PFSK-1 (cell line): ENCODE measurements at regions not wholly inside any gene's neighbourhood (a gene's known extent, or its start where the extent isn't known, plus 50 kb on each side); places are given as distances from the start of the nearest gene placed in this dataset.

Experiments
- FOXP2 ChIP-seq: optimal IDR thresholded peaks from 2 replicates; pipeline ENCODE3; 2011; ENCODE audit warnings: borderline replicate concordance, control low read depth, inconsistent platforms; ENCODE audit not compliant: insufficient read depth; ENCODE audit errors: extremely low read length, extremely low read depth
- POLR2AphosphoS5 ChIP-seq: IDR thresholded peaks from 2 replicates; pipeline ENCODE4 v1.6.1; 2012; ENCODE audit warnings: low read depth, mild to moderate bottlenecking, control low read depth, low read length, moderate library complexity
- SIN3A ChIP-seq: IDR thresholded peaks from 2 replicates; pipeline ENCODE4 v1.6.1; 2012; ENCODE audit warnings: mild to moderate bottlenecking, low read length, moderate library complexity, borderline replicate concordance; ENCODE audit not compliant: insufficient read depth
- TAF1 ChIP-seq: IDR thresholded peaks from 2 replicates; pipeline ENCODE4 v1.6.1; 2012; ENCODE audit warnings: low read length, control low read depth, borderline replicate concordance; ENCODE audit not compliant: insufficient read depth
- TF ChIP-seq, protein P1 (sequence below), 2 experiments: IDR thresholded peaks; 2 replicates each; pipeline versions ENCODE4 v1.6.1 to v1.8.0; 2011 to 2012; ENCODE audit warnings: low read depth in 2 of 2, low read length in 2 of 2, control low read depth in 1 of 2, inconsistent platforms in 1 of 2, mild to moderate bottlenecking in 1 of 2, moderate library complexity in 1 of 2; ENCODE audit not compliant: insufficient read depth in 1 of 2

DNA sequence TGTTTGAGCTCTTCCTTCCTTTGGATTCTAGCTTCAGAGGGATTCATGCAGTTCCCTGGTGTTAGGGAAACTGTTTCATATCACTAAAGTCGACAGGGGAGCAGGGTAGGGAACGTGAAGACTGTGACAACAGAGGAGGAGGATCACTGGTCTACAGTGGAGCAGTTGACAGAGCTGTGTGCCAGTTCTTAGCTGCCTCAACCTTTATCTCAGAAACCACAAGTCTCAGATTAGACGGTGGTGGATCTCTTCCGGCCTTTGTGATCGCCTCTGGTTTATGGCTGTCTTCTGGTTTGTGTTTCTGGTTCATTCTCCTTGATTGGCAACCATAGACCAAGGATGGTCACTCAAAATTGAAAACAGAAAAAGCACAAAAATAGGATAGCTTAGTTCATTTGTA is 538.9 kb upstream of the API5 start:
- TF ChIP-seq POLR2AphosphoS5 (no peak), SIN3A (no peak), TAF1 (no peak), FOXP2 (no peak)
- TF ChIP-seq, protein P1, sequence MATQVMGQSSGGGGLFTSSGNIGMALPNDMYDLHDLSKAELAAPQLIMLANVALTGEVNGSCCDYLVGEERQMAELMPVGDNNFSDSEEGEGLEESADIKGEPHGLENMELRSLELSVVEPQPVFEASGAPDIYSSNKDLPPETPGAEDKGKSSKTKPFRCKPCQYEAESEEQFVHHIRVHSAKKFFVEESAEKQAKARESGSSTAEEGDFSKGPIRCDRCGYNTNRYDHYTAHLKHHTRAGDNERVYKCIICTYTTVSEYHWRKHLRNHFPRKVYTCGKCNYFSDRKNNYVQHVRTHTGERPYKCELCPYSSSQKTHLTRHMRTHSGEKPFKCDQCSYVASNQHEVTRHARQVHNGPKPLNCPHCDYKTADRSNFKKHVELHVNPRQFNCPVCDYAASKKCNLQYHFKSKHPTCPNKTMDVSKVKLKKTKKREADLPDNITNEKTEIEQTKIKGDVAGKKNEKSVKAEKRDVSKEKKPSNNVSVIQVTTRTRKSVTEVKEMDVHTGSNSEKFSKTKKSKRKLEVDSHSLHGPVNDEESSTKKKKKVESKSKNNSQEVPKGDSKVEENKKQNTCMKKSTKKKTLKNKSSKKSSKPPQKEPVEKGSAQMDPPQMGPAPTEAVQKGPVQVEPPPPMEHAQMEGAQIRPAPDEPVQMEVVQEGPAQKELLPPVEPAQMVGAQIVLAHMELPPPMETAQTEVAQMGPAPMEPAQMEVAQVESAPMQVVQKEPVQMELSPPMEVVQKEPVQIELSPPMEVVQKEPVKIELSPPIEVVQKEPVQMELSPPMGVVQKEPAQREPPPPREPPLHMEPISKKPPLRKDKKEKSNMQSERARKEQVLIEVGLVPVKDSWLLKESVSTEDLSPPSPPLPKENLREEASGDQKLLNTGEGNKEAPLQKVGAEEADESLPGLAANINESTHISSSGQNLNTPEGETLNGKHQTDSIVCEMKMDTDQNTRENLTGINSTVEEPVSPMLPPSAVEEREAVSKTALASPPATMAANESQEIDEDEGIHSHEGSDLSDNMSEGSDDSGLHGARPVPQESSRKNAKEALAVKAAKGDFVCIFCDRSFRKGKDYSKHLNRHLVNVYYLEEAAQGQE (IDR thresholded peaks at IDR 0.05; ENCODE audit: insufficient read depth in 1 of 2, low read depth in 2 of 2, low read length in 2 of 2), result no peak

DNA sequence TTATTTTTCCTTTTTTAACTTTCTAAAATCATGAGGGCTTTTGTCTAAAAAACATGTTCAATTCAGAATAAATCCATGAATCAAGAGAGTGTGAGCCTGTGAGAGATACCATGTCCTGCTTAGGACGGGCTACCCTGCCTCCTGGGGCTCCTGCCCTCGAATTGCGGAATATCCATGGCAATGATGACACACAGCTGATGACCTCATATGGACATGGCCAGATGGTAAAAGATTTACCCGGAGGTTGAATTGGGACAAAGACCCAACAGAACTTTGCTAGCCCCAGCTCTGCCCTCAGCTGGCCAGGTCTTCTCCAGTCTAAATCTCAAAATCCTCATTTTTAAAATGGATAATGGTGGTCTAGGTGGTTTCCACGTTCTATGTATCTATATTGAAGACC is 538.1 kb upstream of the API5 start:
- no peak for TF ChIP-seq SIN3A
- no peak for TF ChIP-seq TAF1
- TF ChIP-seq, protein P1 (IDR thresholded peaks at IDR 0.05; ENCODE audit: insufficient read depth in 1 of 2, low read depth in 2 of 2, low read length in 2 of 2), result no peak
- TF ChIP-seq POLR2AphosphoS5, result no peak
- TF ChIP-seq FOXP2, result no peak

DNA sequence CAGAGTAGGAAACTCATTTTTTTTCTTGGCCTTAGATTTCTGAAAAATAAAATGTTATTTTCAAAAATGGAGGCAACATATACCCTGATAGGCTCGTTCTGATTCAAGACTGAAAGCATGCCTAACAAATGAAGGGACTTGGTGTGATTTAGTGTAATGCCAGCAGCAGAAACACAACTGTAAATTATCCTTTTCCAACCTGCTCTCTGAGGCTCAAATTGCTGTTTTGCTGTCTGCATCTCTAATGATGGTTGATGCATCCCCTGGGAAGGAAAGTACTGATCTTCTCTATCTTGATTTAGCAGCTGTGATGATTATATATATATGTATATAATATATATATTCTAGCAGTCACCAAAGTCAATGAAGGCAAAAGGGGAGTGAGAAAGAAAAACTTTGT is 537.2 kb upstream of the API5 start:
- TF ChIP-seq POLR2AphosphoS5 (no peak), SIN3A (no peak), FOXP2 (no peak), TAF1 (no peak)
- TF ChIP-seq, protein P1 (IDR thresholded peaks at IDR 0.05; ENCODE audit: insufficient read depth in 1 of 2, low read depth in 2 of 2, low read length in 2 of 2), result no peak

DNA sequence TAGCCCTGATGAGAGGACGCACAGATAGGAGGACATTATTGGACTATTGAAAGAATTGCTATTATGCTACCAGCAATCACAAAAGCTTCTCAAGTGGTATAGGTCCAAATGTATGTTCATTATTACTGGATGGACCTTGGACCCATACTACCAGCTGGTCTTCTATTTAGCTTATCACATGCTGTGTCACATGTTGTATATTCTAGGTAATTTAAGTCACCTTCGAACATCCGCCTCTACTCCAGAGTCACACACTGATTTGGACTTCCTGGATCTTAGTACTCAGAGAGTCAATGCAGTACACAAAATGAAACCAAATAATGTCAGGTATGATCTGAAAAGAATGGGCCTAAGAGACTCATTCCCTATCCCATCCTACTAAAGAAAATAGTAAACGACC is 534.0 kb upstream of the API5 start:
- TF ChIP-seq FOXP2 (no peak), TAF1 (no peak), POLR2AphosphoS5 (no peak), SIN3A (no peak)
- TF ChIP-seq, protein P1 (IDR thresholded peaks at IDR 0.05; ENCODE audit: insufficient read depth in 1 of 2, low read depth in 2 of 2, low read length in 2 of 2), result no peak

DNA sequence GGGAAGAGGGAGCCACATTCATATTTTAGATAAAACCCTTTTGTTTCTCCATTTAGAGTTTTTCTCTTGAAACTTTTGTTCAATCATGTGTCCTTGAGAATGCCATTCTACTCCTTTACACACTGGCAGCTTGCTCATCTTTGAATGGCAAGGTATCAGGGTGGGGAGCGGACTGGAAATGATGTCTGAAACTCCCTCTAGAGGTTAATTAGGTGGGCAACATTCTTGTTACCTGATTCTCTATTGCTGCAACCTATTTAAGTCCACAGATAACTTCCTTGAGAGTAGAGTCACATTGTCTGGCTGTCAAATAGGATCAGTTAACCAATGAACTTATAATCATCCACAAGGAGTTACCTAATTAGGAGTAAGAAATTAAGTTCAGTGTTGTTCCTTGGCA is 533.6 kb upstream of the API5 start:
- TF ChIP-seq POLR2AphosphoS5 (no peak), FOXP2 (no peak), SIN3A (no peak)

DNA sequence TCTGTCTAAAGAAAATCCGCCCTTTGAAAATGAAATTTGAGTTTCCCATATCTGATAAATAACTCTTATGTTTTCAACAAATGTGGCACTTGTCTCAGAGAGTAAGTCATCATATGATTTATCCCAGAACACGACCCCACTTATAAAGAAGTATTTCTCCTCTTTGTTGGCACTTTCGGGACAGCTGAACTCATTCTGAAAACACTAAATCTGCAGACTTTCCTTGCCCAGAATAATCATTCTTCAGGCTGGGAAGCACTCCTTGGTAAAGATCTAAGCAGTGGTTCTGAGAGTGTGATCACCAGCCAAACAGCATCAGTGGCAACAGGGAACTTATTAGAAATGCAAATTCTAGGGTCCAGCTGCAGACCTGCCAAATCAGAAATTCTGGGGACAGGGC is 532.2 kb upstream of the API5 start:
- TF ChIP-seq, protein P1 (IDR thresholded peaks at IDR 0.05; ENCODE audit: insufficient read depth in 1 of 2, low read depth in 2 of 2, low read length in 2 of 2), result no peak
- TF ChIP-seq FOXP2 (no peak), POLR2AphosphoS5 (no peak), SIN3A (no peak), TAF1 (no peak)
